NT2/D1 (cell line): ENCODE measurements at regions not wholly inside any gene's neighbourhood (a gene's known extent, or its start where the extent isn't known, plus 50 kb on each side); places are given as distances from the start of the nearest gene placed in this dataset.

ENCODE experiments used
- SUZ12 ChIP-seq: IDR thresholded peaks from 2 replicates; pipeline ENCODE4 v1.6.1; 2011; ENCODE audit not compliant: insufficient read length, insufficient read depth; ENCODE audit errors: extremely low read depth
- YY1 ChIP-seq: IDR thresholded peaks from 2 replicates; pipeline ENCODE4 v1.6.1; 2011; ENCODE audit not compliant: insufficient read length, insufficient read depth
- ZNF274 ChIP-seq: IDR thresholded peaks from 2 replicates; pipeline ENCODE4 v1.6.1; 2011; ENCODE audit warnings: mild to moderate bottlenecking, low read depth, low read length

DNA sequence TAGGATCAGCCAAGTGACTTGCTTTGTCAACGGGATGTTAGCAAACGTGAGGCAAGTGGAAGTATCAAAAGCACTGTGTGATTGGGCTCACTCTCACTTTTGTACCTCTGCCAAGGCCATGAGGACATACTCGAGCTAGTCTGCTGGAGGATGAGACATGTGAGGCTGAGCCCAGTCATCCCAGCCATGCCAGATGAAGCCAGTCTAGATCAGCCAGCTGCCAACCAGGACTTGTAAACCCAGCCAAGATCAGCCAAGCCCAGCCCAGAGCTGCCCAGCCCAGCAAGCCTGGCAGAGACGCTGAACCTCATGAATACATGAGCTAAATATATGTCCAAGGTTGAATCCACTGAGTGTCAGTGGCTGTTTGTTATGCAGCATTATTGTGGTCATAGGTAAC lies 369.7 kb downstream of the MN1 start:
- no peak for TF ChIP-seq YY1
- no peak for TF ChIP-seq ZNF274
- TF ChIP-seq SUZ12, result no peak
